Heart right ventricle (tissue), 16 donors: ENCODE measurements at regions not wholly inside any gene's neighbourhood (a gene's known extent, or its start where the extent isn't known, plus 50 kb on each side); places are given as distances from the start of the nearest gene placed in this dataset.

Experiments
- ATAC-seq, 8 donors: fragments of 200-7000 bp; cut with Tn5 transposase; one replicate each; pipeline ENCODE4 v1.9.1; 2020; ENCODE audit warnings: mild to moderate bottlenecking in 8 of 8, moderate library complexity in 8 of 8, moderate number of reproducible peaks in 1 of 8
- DNase-seq, 2 donors: peaks; one replicate each; pipeline ENCODE4 v3.0.0-alpha.2; 2020
- H3K27ac ChIP-seq, 10 donors: fragments of 200-600 bp; sonication (generic) in 2 of 10; one replicate each; pipeline versions ENCODE4 v1.5.0 to v1.8.0; 2020 to 2022; ENCODE audit warnings: mild to moderate bottlenecking in 3 of 10
- H3K27me3 ChIP-seq, 7 donors: fragments of 200-600 bp; one replicate each; pipeline ENCODE4 v1.8.0; 2021 to 2022; ENCODE audit warnings: mild to moderate bottlenecking in 2 of 7
- H3K36me3 ChIP-seq, 9 donors: fragments of 200-600 bp; sonication (generic) in 1 of 9; one replicate each; pipeline versions ENCODE4 v1.5.0 to v1.8.0; 2020 to 2022; ENCODE audit warnings: mild to moderate bottlenecking in 2 of 9
- H3K4me1 ChIP-seq, 9 donors: fragments of 200-600 bp; sonication (generic) in 1 of 9; one replicate each; pipeline versions ENCODE4 v1.5.0 to v1.8.0; 2020 to 2022; ENCODE audit warnings: mild to moderate bottlenecking in 4 of 9
- H3K4me3 ChIP-seq, 10 donors: fragments of 200-600 bp; sonication (generic) in 2 of 10; one replicate each; pipeline versions ENCODE4 v1.5.0 to v1.8.0; 2020 to 2022; ENCODE audit warnings: mild to moderate bottlenecking in 7 of 10, moderate library complexity in 2 of 10
- H3K9me3 ChIP-seq, 11 donors: fragments of 200-600 bp in 10 of 11; sonication (generic) in 2 of 11; one replicate each; pipeline versions ENCODE4 v1.5.0 to v1.8.0; 2013 to 2022; ENCODE audit warnings: mild to moderate bottlenecking in 2 of 11, control low read depth in 1 of 11, moderate library complexity in 1 of 11
- CTCF ChIP-seq, 9 donors: fragments of 200-600 bp; sonication (generic) in 2 of 9; IDR thresholded peaks; one replicate each; pipeline versions ENCODE4 v1.5.0 to v1.8.0; 2021 to 2022; ENCODE audit warnings: antibody characterized with exemption in 9 of 9, mild to moderate bottlenecking in 5 of 9, moderate library complexity in 1 of 9
- WGBS, 2 donors: extraction: QIAGEN DNeasy Blood & Tissue Kit; methylation state at CpG; one replicate each; pipeline ENCODE4 v1.1.7; 2013; ENCODE audit warnings: inconsistent platforms in 1 of 2; 5-methylcytosine and 5-hydroxymethylcytosine counted together
- intact Hi-C, 10 donors: fragments of 100-400 bp; cut with DNase I; formaldehyde crosslinking; loops; one replicate each; pipeline versions ENCODE4 v1.11.1 to v1.14.2; 2022
- donor health status: Arrhythmogenic right ventricular cardiomyopathy.
- donor health status: ischemic (EF 13 %, LVEDD 7.1; RV severe dilation, severe dysfunction).
- donor health status: healthy with polysubstance abuse.
- donor health status: DM: no; HTN: yes; CAD: no.
- donor health status: DM: no; HTN: no; CAD: no.
- donor health status: ischemic (EF 25% LVEDD 6.9; RV normal size, moderate dysfunction).
- donor health status: ischemic (EF 25% LVEDD 5.7; RV mildly dilated, moderate dysfunction).
- donor health status: healthy.
- donor health status: DM: yes; HTN: yes; CAD: no.
- donor health status: Ischemic cardiomyopathy.
- donor health status: ischemic (EF 35%, LVEDD 5.7; RV mildly dilated, moderate dysfunction).
- donor health status: nonischemic (EF 11% LVEDD 7.7; RV severe dilation, severe dysfunction).
- donor health status: DM: yes; HTN: yes; CAD: no.
- donor health status: PGD.
- donor health status: ischemic (EF 29% LVEDD 5.4; RV normal size, mild dysfunction).
- donor health status: nonischemic (EF 23%, LVEDD 6.1; RV moderate dilation, normal function).

- no peaks in the 10 kb centered on the region for H3K36me3 ChIP-seq
- DNase-seq (no peak), ATAC-seq (no peak)
- intact Hi-C loops: no loop called here
- H3K27me3 ChIP-seq: no peaks in the 10 kb centered on the region
- no peak overlapping the region for H3K4me3 ChIP-seq
- H3K9me3 ChIP-seq: no peaks in the 10 kb centered on the region
- H3K27ac ChIP-seq: no peak overlapping the region
- H3K4me1 ChIP-seq: no peaks in the 10 kb centered on the region
- TF ChIP-seq CTCF (IDR thresholded peaks at IDR 0.05): no peak
These were observed 206.1 kb upstream of the NEIL3 start for GRCh38 chr4:177103619-177104018.

- 69% methylated on average over 6 of the region's 6 CpGs for WGBS, 2 donors
- H3K36me3 ChIP-seq: no peaks in the 10 kb centered on the region
- DNase-seq (no peak), ATAC-seq (no peak)
- no peaks in the 10 kb centered on the region for H3K27me3 ChIP-seq
- no peak for TF ChIP-seq CTCF (IDR thresholded peaks at IDR 0.05)
- no peaks in the 10 kb centered on the region for H3K4me1 ChIP-seq
- H3K4me3 ChIP-seq: no peak overlapping the region
- no peak overlapping the region for H3K27ac ChIP-seq
- intact Hi-C loops: no loop called here
- no peaks in the 10 kb centered on the region for H3K9me3 ChIP-seq
These were observed 204.1 kb upstream of the NEIL3 start for GRCh38 chr4:177105536-177105935.

- 71 to 72% methylated on average over 4 of the region's 4 CpGs for WGBS, 2 donors
These were observed 202.3 kb upstream of the NEIL3 start for GRCh38 chr4:177107288-177107921.

GRCh38 chr4:177108708-177109107, 201.0 kb upstream of the NEIL3 start:
- H3K4me1 ChIP-seq: no peaks in the 10 kb centered on the region
- H3K4me3 ChIP-seq: no peak overlapping the region
- DNase-seq (no peak), ATAC-seq (no peak)
- intact Hi-C loops: no loop called here
- no peaks in the 10 kb centered on the region for H3K36me3 ChIP-seq
- peaks cover 0 to 13% (median 0%) of the 10 kb centered on the region in 11 donors for H3K9me3 ChIP-seq
- H3K27me3 ChIP-seq: no peaks in the 10 kb centered on the region
- peak in 1 of 9 donors; percentile 11 for TF ChIP-seq CTCF (IDR thresholded peaks at IDR 0.05)
- H3K27ac ChIP-seq: no peak overlapping the region
- 77% methylated on average over 1 of the region's 1 CpG for WGBS, 2 donors

More at GRCh38 chr4:177107288-177107921, 202.3 kb upstream of the NEIL3 start:
- intact Hi-C loops: no loop called here
- no peak overlapping the region for H3K27ac ChIP-seq
- ATAC-seq (no peak), DNase-seq (no peak)
- peaks cover 0 to 9% (median 0%) of the 10 kb centered on the region in 11 donors for H3K9me3 ChIP-seq
- H3K4me1 ChIP-seq: no peaks in the 10 kb centered on the region
- TF ChIP-seq CTCF (IDR thresholded peaks at IDR 0.05): no peak
- H3K27me3 ChIP-seq: no peaks in the 10 kb centered on the region
- no peak overlapping the region for H3K4me3 ChIP-seq
- no peaks in the 10 kb centered on the region for H3K36me3 ChIP-seq
